ENCODE measurements at regions not wholly inside any gene's neighbourhood (a gene's known extent, or its start where the extent isn't known, plus 50 kb on each side); places are given as distances from the start of the nearest gene placed in this dataset.
"Not testable (repeated sequence)": the region's sequence is repeated elsewhere in the genome, so short reads cannot be mapped to it uniquely, and the experiment has no call there.

DNA sequence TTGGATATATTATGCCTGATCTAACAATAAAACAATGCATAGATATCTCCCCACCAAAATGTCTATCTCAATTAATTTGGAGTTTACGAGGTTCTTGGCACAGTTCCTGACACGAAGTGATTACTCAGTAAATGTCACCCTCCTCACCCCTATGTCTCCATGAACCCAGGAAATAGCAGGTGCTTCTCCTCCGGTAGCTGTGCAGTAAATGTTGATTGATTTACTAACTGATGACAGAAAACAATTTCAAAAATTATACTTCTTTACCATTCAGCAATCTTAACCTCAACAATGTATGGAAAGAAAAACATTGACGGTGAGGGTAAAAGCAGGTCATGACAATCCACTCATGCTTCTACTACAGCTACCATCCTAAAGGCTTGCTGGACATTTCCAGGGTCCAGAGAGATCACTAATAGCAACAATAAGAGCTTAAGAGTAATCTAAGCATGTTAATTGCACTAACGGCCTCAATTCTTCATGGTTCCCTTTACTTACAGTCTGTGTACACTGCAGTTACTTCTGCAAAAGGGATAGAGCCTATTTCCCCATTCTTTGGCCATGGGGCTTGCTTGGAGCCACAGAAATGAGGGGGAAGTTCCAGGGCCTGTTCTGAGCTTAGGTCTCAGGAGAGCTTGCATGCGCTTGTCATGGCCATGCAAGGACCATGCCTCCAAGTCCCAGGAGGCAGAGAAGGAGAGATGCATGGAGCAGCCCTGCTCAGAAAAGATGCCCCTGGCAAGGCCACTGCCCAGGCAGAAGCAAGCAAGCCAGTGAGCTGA lies 222.6 kb downstream of the ATP6V0E2 start:
- H3K4me1 Mint-ChIP-seq (ENCODE audit: low read depth, unreplicated experiment); POLR2A ChIA-PET; H3K36me3 ChIP-seq (ENCODE audit: control insufficient read depth, insufficient read depth, low read length); CTCF ChIA-PET; DNase-seq; H3K9me3 Mint-ChIP-seq (ENCODE audit: unreplicated experiment); H3K27me3 Mint-ChIP-seq (ENCODE audit: insufficient read depth, unreplicated experiment); H3K27ac Mint-ChIP-seq (ENCODE audit: unreplicated experiment); H3K9me3 ChIP-seq; H3K4me3 Mint-ChIP-seq (ENCODE audit: unreplicated experiment); intact Hi-C loops (cut with micrococcal nuclease; ENCODE audit: unreplicated experiment); H3K36me3 Mint-ChIP-seq (ENCODE audit: insufficient read depth, unreplicated experiment); BruUV-seq (replicated peaks); H3K27me3 ChIP-seq (replicated peaks; ENCODE audit: control insufficient read depth, insufficient read depth, low read length); H3K4me3 ChIP-seq (ENCODE audit: low read depth, low read length); H3K4me1 ChIP-seq: not testable (repeated sequence)

DNA sequence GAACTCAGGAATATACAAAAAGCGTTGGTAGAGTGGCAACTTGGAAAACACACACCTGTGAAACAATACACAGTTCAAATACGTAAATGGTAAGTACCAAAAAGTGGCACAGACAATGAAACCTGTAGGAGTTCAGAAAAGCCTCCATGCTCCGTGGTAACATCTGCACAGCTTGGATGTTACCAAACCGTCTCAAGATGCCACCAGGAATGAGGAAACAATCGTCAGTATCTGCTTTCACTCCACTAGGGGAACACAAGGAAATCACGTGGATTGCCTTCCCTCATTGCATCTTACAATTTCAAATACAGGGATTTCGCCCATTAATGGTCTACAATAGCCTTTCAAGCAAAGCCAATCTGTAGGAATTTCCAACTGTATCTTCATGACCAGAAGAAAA lies 224.6 kb upstream of the LRRC61 start:
- intact Hi-C loops (cut with micrococcal nuclease; ENCODE audit: unreplicated experiment): not testable (repeated sequence)

DNA sequence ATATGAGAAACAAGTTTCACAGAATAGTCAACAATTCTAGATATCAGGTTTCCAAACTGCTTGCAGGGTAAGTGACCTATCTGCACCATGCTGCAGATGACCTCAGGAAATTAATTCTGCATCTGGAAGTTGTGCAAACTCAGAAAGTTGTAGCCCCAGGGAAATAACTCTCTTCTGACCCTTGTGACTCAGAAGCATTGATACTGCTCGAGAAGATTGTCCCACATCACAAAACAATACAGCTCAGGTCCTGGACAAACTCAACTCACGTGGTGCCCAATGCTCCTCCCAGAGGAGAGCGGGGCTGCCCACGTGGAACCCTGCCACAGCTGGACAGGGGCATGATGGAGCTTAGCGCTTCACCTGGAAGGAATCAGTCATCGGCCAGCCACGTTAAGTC lies 221.9 kb upstream of the LRRC61 start:
- POLR2A ChIA-PET; intact Hi-C loops (cut with micrococcal nuclease; ENCODE audit: unreplicated experiment); H3K9me3 ChIP-seq; H3K4me1 Mint-ChIP-seq (ENCODE audit: low read depth, unreplicated experiment); H3K4me3 ChIP-seq (ENCODE audit: low read depth, low read length); H3K4me3 Mint-ChIP-seq (ENCODE audit: unreplicated experiment); H3K36me3 Mint-ChIP-seq (ENCODE audit: insufficient read depth, unreplicated experiment); CTCF ChIA-PET; H3K36me3 ChIP-seq (ENCODE audit: control insufficient read depth, insufficient read depth, low read length); H3K4me1 ChIP-seq; H3K9me3 Mint-ChIP-seq (ENCODE audit: unreplicated experiment); DNase-seq; H3K27me3 ChIP-seq (replicated peaks; ENCODE audit: control insufficient read depth, insufficient read depth, low read length); BruUV-seq (replicated peaks); H3K27ac Mint-ChIP-seq (ENCODE audit: unreplicated experiment); H3K27me3 Mint-ChIP-seq (ENCODE audit: insufficient read depth, unreplicated experiment): not testable (repeated sequence)

More for the DNA sequence above, 224.6 kb upstream of the LRRC61 start:
- H3K9me3 Mint-ChIP-seq (ENCODE audit: unreplicated experiment); CTCF ChIA-PET; H3K27me3 Mint-ChIP-seq (ENCODE audit: insufficient read depth, unreplicated experiment); H3K4me1 ChIP-seq; H3K4me3 Mint-ChIP-seq (ENCODE audit: unreplicated experiment); BruUV-seq (replicated peaks); H3K4me1 Mint-ChIP-seq (ENCODE audit: low read depth, unreplicated experiment); H3K27me3 ChIP-seq (replicated peaks; ENCODE audit: control insufficient read depth, insufficient read depth, low read length); DNase-seq; H3K27ac Mint-ChIP-seq (ENCODE audit: unreplicated experiment); H3K9me3 ChIP-seq; H3K36me3 Mint-ChIP-seq (ENCODE audit: insufficient read depth, unreplicated experiment); POLR2A ChIA-PET; H3K36me3 ChIP-seq (ENCODE audit: control insufficient read depth, insufficient read depth, low read length); H3K4me3 ChIP-seq (ENCODE audit: low read depth, low read length): not testable (repeated sequence)

DNA sequence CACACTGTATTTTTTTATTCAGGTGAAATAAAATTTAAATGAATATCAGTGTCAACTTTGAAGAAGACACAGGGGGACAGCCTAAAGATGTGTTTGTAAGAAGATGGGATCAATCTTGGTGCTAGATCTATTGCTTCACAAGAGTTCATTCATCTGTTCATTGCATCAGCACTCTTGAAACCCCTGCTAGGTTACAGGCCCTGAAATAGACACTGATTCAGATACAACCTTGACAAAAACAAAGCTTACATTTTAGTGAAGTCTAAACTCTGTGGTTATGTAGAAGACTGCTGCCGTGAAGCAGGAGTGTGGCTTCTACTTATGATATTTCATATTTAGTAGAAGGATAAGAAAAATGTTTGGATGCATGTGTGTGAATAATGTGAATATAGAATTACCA lies 215.9 kb upstream of the LRRC61 start:
- BruUV-seq (replicated peaks); intact Hi-C loops (cut with micrococcal nuclease; ENCODE audit: unreplicated experiment); H3K36me3 Mint-ChIP-seq (ENCODE audit: insufficient read depth, unreplicated experiment); DNase-seq; H3K4me1 ChIP-seq; H3K4me3 Mint-ChIP-seq (ENCODE audit: unreplicated experiment); H3K27ac Mint-ChIP-seq (ENCODE audit: unreplicated experiment); H3K9me3 Mint-ChIP-seq (ENCODE audit: unreplicated experiment); H3K9me3 ChIP-seq; CTCF ChIA-PET; H3K4me1 Mint-ChIP-seq (ENCODE audit: low read depth, unreplicated experiment); H3K36me3 ChIP-seq (ENCODE audit: control insufficient read depth, insufficient read depth, low read length); H3K27me3 ChIP-seq (replicated peaks; ENCODE audit: control insufficient read depth, insufficient read depth, low read length); POLR2A ChIA-PET; H3K4me3 ChIP-seq (ENCODE audit: low read depth, low read length): not testable (repeated sequence)
- peaks cover 10% of the 10 kb centered on the region for H3K27me3 Mint-ChIP-seq (ENCODE audit: insufficient read depth, unreplicated experiment)

DNA sequence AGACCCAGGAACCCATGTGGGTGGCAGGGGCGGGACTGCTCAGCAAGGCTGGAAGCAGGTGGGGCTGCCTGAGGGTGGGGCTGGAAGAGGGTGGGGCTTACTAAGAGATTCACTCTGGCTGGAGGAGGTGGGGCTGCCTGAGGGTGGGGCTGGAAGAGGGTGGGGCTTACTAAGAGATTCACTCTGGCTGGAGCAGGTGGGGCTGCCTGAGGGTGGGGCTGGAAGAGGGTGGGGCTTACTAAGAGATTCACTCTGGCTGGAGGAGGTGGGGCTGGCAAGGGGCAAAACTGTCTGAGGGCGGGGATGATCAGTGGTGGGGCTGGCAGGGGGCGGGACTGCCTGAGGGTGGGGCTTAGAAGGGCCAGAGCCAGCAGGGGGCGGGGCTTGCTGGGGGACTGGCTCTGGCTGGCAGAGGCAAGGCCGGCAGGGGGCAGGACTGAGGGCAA lies 212.8 kb upstream of the LRRC61 start:
- H3K36me3 ChIP-seq (ENCODE audit: control insufficient read depth, insufficient read depth, low read length); H3K27ac Mint-ChIP-seq (ENCODE audit: unreplicated experiment); H3K4me1 Mint-ChIP-seq (ENCODE audit: low read depth, unreplicated experiment); H3K27me3 ChIP-seq (replicated peaks; ENCODE audit: control insufficient read depth, insufficient read depth, low read length); POLR2A ChIA-PET; H3K4me3 ChIP-seq (ENCODE audit: low read depth, low read length); H3K4me1 ChIP-seq; intact Hi-C loops (cut with micrococcal nuclease; ENCODE audit: unreplicated experiment); H3K36me3 Mint-ChIP-seq (ENCODE audit: insufficient read depth, unreplicated experiment); H3K4me3 Mint-ChIP-seq (ENCODE audit: unreplicated experiment); BruUV-seq (replicated peaks); CTCF ChIA-PET; H3K9me3 ChIP-seq; H3K9me3 Mint-ChIP-seq (ENCODE audit: unreplicated experiment): not testable (repeated sequence)
- DNase-seq: peak in 1 of 2 experiments; percentile 46
- peaks cover 10% of the 10 kb centered on the region for H3K27me3 Mint-ChIP-seq (ENCODE audit: insufficient read depth, unreplicated experiment)

GRCh38 chr7:150110882-150111281 lies 212.3 kb upstream of the LRRC61 start:
- H3K27me3 Mint-ChIP-seq (ENCODE audit: insufficient read depth, unreplicated experiment): peaks cover 10% of the 10 kb centered on the region
- intact Hi-C loops (cut with micrococcal nuclease; ENCODE audit: unreplicated experiment); CTCF ChIA-PET: not testable (repeated sequence)

GRCh38 chr7:150111373-150112139 lies 211.6 kb upstream of the LRRC61 start:
- CTCF ChIA-PET; H3K36me3 ChIP-seq (ENCODE audit: control insufficient read depth, insufficient read depth, low read length); H3K36me3 Mint-ChIP-seq (ENCODE audit: insufficient read depth, unreplicated experiment); H3K27me3 ChIP-seq (replicated peaks; ENCODE audit: control insufficient read depth, insufficient read depth, low read length); intact Hi-C loops (cut with micrococcal nuclease; ENCODE audit: unreplicated experiment); POLR2A ChIA-PET; H3K9me3 Mint-ChIP-seq (ENCODE audit: unreplicated experiment); H3K4me3 ChIP-seq (ENCODE audit: low read depth, low read length); H3K9me3 ChIP-seq; BruUV-seq (replicated peaks); DNase-seq; H3K27ac Mint-ChIP-seq (ENCODE audit: unreplicated experiment); H3K4me1 ChIP-seq; H3K4me3 Mint-ChIP-seq (ENCODE audit: unreplicated experiment); H3K4me1 Mint-ChIP-seq (ENCODE audit: low read depth, unreplicated experiment): not testable (repeated sequence)
- H3K27me3 Mint-ChIP-seq (ENCODE audit: insufficient read depth, unreplicated experiment): peaks cover 10% of the 10 kb centered on the region

More at GRCh38 chr7:150110882-150111281, 212.3 kb upstream of the LRRC61 start:
- H3K27me3 ChIP-seq (replicated peaks; ENCODE audit: control insufficient read depth, insufficient read depth, low read length); POLR2A ChIA-PET; DNase-seq; BruUV-seq (replicated peaks); H3K27ac Mint-ChIP-seq (ENCODE audit: unreplicated experiment); H3K4me3 ChIP-seq (ENCODE audit: low read depth, low read length); H3K4me1 ChIP-seq; H3K4me3 Mint-ChIP-seq (ENCODE audit: unreplicated experiment); H3K9me3 Mint-ChIP-seq (ENCODE audit: unreplicated experiment); H3K9me3 ChIP-seq; H3K36me3 ChIP-seq (ENCODE audit: control insufficient read depth, insufficient read depth, low read length); H3K36me3 Mint-ChIP-seq (ENCODE audit: insufficient read depth, unreplicated experiment); H3K4me1 Mint-ChIP-seq (ENCODE audit: low read depth, unreplicated experiment): not testable (repeated sequence)

Measured in Caco-2 (cell line).